CD4-positive, alpha-beta T cell treated with Interleukin-15 for 4 hours (primary cell): ENCODE measurements at regions not wholly inside any gene's neighbourhood (a gene's known extent, or its start where the extent isn't known, plus 50 kb on each side); places are given as distances from the start of the nearest gene placed in this dataset.

Source experiments
- DNase-seq: peaks from one replicate; pipeline ENCODE4 v3.0.0-alpha.2; 2020; ENCODE audit warnings: low spot score

DNA sequence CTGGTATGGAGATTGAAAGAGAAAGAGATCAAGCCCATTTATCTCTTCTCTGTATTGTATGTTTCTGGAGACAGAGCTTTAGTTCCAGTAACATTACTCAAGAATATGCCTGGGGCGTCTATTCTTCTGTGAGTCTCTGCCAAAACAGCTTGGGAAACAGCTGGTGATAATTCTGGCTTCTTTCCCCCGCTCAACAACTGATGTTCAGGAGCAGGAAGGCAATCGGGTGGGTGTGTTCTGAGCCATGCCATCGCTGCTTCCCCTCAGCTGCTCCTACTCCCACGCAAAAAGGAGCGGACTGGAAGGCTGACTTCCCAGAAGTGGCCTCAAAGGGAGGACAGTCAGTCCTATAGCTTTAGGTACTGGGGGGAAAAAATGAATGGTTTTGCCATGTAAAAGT lies 695.1 kb downstream of the PLCL1 start:
- DNase-seq: no peak

DNA sequence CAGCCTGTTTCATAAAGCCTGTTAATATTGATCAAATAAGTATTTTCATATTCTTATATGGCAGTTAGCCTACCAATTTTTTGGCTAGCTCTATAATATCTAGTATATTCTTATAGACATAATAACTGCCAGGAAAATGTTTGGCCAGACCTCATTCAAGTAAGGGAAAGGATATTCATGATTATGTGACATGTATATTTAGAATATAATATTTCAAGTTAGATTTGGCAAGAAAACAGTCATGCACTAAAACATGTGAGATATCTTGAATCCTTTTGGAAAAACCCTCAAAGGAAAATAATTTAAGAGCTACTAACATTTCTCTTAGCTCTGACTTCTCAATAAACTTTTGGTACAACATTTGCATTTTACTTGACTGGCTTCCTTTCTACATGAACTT lies 694.1 kb downstream of the PLCL1 start:
- no peak for DNase-seq

- DNase-seq: no peak
Measured at GRCh38 chr2:198498048-198498447, 693.7 kb downstream of the PLCL1 start.

DNA sequence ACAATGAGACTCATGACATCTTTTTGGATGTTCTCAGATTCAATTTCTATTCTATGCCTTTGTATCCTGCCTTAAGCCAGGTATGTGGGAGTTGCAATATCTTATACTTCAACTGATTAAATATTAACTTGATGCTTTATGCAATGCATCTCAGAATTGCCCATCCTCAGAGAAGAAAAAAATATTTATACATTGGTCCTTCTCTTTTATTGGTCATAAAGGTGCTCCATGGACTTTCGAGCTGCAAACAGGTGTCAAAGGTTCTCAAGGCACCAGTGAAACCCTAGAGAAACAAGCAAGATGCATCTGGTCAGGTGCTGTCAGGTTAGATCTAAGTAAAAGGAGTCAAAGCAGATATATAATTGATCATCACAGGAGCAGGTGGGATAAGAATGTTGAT lies 690.5 kb downstream of the PLCL1 start:
- DNase-seq: no peak

GRCh38 chr2:198490748-198491147 lies 686.4 kb downstream of the PLCL1 start:
- DNase-seq: no peak

- DNase-seq: no peak
Measured at GRCh38 chr2:198488964-198489363, 684.6 kb downstream of the PLCL1 start.

DNA sequence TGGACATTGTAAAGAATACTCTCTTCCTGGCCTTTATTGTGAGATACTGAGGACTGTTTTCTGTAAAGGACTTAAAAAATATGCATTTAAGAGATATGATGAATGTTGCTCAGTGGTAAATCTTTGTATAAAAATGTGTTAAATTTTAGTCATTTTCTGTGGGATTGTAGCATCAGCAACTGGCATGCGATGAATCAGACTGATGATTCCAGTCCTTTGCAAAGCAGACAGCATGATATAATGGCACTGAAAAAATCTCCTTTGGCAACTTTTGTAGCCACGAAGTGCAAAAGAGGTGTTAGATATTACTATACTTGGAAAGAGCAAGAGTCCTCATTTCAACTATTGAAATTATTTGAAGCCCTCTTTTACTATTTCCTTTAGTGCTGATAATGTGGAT lies 678.7 kb downstream of the PLCL1 start:
- no peak for DNase-seq

DNA sequence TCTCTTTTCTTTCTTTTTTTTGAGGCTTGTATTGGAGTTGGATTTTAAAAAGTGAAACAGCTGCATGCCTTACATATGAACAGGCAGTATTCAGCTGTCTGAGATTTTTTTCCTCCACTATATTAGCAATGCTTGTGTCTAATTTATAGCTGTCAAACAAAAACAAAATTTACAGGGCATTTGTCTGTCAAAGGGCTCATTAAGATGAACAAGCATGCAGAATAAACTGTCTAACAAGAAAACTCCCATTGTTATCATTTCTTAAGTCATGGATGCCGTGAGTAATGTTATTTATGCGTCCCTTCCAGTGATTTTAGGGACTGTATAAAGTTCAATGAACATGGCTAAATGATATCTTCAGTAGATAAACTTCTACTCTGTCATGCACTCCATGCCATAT lies 674.7 kb downstream of the PLCL1 start:
- no peak for DNase-seq

GRCh38 chr2:198478361-198478760 lies 674.0 kb downstream of the PLCL1 start:
- no peak for DNase-seq

- DNase-seq: no peak
Measured at GRCh38 chr2:198476007-198476406, 671.6 kb downstream of the PLCL1 start.

DNA sequence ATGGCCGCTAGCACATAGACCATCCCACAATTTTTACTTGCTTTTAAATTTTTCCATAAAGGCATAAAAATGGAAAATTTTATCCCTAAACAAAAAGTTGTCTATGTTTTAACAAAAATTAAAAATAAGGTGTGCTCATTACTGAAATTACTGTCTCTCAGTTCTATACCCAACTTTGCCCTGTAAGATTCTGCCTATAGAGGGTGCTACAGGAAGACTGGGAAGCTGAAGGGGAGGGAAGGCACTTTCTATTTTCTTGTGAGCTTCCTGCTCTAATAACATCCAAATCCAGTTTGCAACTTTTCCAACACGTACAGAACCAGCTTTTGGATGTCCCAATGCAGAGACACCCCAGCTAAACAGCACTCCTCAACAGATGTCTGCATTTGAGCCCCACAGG lies 666.9 kb downstream of the PLCL1 start:
- no peak for DNase-seq

DNA sequence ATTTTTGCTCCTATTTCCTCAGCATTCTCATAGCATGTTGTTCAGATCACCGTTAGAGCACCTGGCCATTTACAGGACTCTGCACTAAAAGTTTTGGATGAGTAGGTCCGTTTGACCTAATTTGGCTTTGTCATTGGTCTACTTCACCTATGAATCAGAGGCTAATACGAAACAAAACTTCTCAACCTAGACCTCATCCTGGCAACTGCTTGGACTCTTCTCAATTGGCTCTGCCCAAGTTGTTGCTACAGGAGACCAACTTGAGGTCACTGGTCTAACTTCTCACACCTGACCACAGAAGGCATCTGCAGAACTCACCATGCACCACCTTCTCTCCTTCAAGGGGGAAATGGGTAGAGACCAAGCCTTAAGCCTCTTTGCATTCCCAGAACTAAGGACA lies 663.7 kb downstream of the PLCL1 start:
- no peak for DNase-seq

DNA sequence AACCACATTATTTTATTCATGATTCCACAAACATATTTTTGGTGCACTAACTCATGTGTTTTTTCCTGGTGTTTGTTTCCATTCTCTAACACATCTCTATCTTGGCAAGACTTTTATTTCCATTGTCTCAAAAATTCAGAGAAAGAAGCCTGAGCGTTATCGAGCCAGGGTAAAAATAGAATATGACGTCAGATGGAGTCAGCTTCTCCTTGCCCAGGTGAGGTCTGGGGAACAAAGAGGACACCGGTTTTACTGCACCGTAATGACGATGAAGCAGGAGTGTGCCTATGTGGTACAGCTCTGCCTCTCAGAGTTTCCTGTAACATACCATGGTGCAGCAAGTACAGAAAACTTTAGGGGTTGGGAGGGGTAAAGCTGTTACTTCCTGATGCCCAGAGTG lies 661.6 kb downstream of the PLCL1 start:
- no peak for DNase-seq

GRCh38 chr2:198456418-198456817 lies 652.0 kb downstream of the PLCL1 start:
- DNase-seq: no peak

DNA sequence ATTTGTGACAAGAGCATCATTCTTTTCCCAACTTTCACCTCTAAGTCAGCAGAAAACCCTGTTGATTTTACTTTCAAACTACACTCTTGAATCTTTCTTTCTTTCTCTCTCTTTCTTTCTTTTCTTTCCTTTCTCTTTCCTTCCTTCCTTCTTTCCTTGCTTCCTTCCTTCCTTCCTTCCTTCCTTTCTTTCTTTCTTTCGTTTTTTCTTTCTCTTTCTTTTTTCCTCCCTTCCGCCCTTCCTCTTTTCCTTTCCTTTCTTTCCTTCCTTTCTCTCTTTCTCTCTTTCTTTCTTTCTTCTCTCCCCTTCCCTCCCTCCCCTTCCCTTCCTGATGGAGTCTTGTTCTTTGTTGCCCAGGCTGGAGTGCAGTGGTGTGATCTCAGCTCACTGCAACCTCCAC lies 649.5 kb downstream of the PLCL1 start:
- DNase-seq: no peak

- no peak for DNase-seq
Measured at GRCh38 chr2:198452327-198452726, 647.9 kb downstream of the PLCL1 start.

- no peak for DNase-seq
Measured at GRCh38 chr2:198448789-198449188, 644.4 kb downstream of the PLCL1 start.

DNA sequence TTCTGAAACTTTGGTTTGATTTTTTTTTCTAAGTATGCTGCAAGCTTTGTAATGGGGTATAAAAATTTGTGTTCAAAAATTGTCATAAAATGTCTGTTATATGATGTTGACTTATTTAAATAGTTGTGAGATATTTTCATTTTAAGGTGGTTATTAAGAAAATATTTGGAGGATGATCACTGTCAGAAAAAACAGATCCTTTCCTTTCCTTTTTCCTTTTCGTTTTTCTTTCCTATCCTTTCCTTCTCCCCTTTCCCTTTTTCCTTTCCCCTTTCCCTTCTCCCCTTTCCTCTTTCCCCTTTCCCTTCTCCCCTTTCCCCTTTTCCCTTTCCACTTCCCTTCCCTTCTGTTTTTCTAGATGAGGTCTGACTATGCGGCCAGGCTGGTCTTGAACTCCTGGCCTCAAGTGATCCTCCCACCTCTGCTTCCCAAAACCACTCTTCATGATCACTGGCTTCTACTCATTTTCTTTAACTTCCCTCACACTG lies 640.5 kb downstream of the PLCL1 start:
- DNase-seq: no peak

GRCh38 chr2:198441901-198442300 lies 637.5 kb downstream of the PLCL1 start:
- DNase-seq: no peak

DNA sequence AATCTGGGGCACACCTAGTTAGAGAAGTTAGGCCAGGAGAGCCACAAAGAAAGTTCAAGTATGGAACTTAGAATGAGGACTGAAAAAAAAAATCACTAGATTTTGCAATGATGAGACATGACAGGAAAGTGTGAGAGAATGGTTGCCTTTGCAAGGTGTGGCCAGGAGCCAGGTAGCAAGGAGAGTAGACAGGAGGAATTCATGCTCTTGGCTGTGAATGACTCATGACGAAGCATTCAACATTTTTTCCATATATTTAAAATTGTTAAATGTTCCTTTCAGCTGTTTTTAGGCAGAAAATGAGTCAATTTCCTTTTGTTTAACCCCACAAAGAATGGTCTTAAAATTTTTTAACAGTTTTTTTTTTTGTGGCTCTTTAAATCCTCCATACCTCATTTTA lies 636.9 kb downstream of the PLCL1 start:
- DNase-seq: no peak

DNA sequence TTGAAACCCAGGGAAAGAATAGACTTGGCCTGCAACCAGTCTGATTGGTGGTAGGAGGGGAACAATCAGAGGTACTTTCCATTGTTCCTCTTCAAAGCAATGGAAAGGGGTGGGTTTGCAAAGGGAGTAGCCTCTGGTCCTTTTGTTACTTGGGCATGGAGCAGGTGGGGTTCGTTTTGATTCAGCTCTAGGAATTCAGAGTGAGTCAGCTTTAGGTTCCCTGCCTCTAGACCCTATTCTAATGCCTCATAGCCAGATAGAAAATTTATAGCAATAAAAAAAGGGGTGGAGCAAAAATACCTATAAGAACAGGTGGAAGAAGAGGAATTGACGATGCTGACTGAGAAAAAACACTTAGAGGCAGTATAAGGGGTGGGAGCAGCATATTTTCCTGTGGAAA lies 636.4 kb downstream of the PLCL1 start:
- no peak for DNase-seq

GRCh38 chr2:198438331-198438730 lies 633.9 kb downstream of the PLCL1 start:
- no peak for DNase-seq

DNA sequence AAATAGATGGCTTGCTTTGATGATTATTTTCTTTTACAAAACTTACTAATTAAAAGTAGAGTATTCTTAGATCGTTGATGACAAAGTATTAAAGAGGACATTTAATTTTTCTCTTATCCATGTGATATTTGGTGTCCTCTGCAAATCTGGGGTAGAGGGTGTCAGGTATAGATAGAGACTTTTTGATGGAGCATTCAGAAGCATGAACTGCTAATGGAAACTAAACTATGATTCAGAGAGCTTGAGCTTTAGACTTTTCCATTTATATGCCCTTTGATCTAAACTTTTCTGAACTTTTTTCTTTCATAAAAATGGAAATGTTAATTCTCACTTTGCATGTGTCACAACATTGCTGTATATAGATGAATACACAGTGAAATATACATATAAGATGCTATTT lies 619.7 kb downstream of the PLCL1 start:
- no peak for DNase-seq

DNA sequence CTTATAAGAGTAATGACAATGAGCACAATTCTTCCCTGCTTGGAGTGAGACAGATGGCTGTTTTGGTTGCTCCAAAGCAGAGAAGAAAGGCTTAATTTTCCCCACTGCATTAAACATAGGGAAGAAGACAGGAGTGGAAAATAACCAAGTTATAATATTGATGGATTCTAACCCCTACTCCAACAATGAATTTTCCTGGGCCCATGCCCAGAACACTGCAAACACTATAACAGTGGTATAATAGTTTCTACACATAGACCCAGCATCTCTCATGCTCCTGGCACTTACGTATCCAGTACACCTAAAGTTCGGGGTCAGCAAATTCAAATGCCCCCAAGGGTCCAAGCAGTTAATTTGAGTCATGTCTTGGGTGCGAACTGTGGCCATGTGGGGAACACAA lies 613.4 kb downstream of the PLCL1 start:
- DNase-seq: no peak

GRCh38 chr2:198414976-198415375 lies 610.6 kb downstream of the PLCL1 start:
- DNase-seq: no peak
